ENCODE measurements at regions not wholly inside any gene's neighbourhood (a gene's known extent, or its start where the extent isn't known, plus 50 kb on each side); places are given as distances from the start of the nearest gene placed in this dataset.

- H3K4me3 ChIP-seq, result no peak overlapping the region
- no peaks in the 10 kb centered on the region for H3K9me3 ChIP-seq (ENCODE audit: low read depth, low read length)
- H3K27ac ChIP-seq, result no peak overlapping the region
- DNase-seq (ENCODE audit: low read depth, low spot score), result no peak
- TF ChIP-seq EZH2 (IDR thresholded peaks at IDR 0.05) (no peak), POLR2AphosphoS5 (IDR thresholded peaks at IDR 0.05; ENCODE audit: borderline replicate concordance, low read depth, low read length) (no peak), FOXP2 (optimal IDR thresholded peaks at IDR 0.05; ENCODE audit: control extremely low read depth, extremely low read length, insufficient read depth) (no peak)
- no peak overlapping the region for H3K9ac ChIP-seq (ENCODE audit: insufficient read length)
- H3K36me3 ChIP-seq (ENCODE audit: insufficient read depth, low read length), result no peaks in the 10 kb centered on the region
Measured at GRCh38 chr13:109361562-109362289, 424.7 kb downstream of the IRS2 start.

- TF ChIP-seq POLR2AphosphoS5 (IDR thresholded peaks at IDR 0.05; ENCODE audit: borderline replicate concordance, low read depth, low read length) (no peak), FOXP2 (optimal IDR thresholded peaks at IDR 0.05; ENCODE audit: control extremely low read depth, extremely low read length, insufficient read depth) (no peak), EZH2 (IDR thresholded peaks at IDR 0.05) (no peak)
- Histone ChIP-seq H3K4me3 (no peak overlapping the region), H3K9ac (ENCODE audit: insufficient read length) (no peak overlapping the region), H3K27ac (no peak overlapping the region), H3K36me3 (ENCODE audit: insufficient read depth, low read length) (no peaks in the 10 kb centered on the region), H3K9me3 (ENCODE audit: low read depth, low read length) (no peaks in the 10 kb centered on the region)
- DNase-seq (ENCODE audit: low read depth, low spot score), result no peak
Measured at GRCh38 chr13:109357751-109358471, 428.5 kb downstream of the IRS2 start.

DNA sequence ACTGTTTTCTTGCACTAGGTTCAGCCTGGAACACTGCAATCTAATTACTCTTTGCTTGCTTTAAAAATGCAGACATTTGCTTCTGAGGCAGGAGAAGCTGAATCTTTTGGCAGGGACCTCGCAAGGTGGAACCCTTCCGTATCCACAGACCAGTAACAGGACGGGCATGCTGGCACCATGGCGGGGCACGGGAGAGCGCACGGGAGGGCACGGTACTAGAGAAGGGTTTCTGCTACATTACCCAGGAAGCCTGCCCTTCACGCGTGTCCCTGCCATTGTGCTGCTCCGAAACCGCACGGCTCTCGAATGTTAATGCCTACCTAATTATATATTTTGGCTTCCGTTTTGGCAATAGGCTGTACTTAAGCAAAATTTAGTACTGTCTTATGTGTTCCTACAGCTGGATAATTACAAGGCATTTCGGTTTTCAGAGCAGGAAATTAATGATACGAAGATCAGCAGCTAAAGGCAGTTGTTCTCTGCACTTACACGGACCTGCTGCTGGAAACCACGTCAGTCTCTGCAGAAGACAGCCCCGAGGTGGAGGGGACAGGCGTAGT lies 430.4 kb downstream of the IRS2 start:
- H3K4me3 ChIP-seq, result peak overlapping the region; percentile 70
- H3K36me3 ChIP-seq (ENCODE audit: insufficient read depth, low read length), result no peaks in the 10 kb centered on the region
- peak; percentile 60 for DNase-seq (ENCODE audit: low read depth, low spot score)
- peak overlapping the region; percentile 44 for H3K9ac ChIP-seq (ENCODE audit: insufficient read length)
- TF ChIP-seq EZH2 (IDR thresholded peaks at IDR 0.05) (no peak), FOXP2 (optimal IDR thresholded peaks at IDR 0.05; ENCODE audit: control extremely low read depth, extremely low read length, insufficient read depth) (peak; percentile 54)
- H3K27ac ChIP-seq, result peak overlapping the region; percentile 43; the same call in 1 of the 2 replicates
- H3K9me3 ChIP-seq (ENCODE audit: low read depth, low read length), result no peaks in the 10 kb centered on the region

DNA sequence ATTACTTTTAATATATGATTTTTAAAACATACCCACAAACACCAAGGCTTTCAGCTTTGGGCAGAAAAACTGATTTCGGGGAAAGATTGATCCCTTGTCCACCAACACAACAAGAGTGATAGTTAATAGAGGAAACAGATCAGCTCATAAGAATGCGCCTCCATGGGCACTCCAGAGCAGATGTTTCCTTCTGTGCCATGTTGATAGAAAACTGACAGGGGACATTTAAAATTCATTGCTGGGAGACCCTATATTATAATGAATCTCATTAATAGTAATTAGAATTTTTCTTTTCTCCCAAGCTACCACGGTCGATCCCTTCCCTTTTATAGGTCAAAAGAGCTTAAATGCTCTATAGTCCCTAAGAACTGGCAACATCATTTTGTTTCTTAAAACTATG lies 431.2 kb downstream of the IRS2 start:
- no peak overlapping the region for H3K9ac ChIP-seq (ENCODE audit: insufficient read length)
- H3K36me3 ChIP-seq (ENCODE audit: insufficient read depth, low read length), result no peaks in the 10 kb centered on the region
- no peak for DNase-seq (ENCODE audit: low read depth, low spot score)
- TF ChIP-seq POLR2AphosphoS5 (IDR thresholded peaks at IDR 0.05; ENCODE audit: borderline replicate concordance, low read depth, low read length) (no peak), EZH2 (IDR thresholded peaks at IDR 0.05) (no peak), FOXP2 (optimal IDR thresholded peaks at IDR 0.05; ENCODE audit: control extremely low read depth, extremely low read length, insufficient read depth) (no peak)
- H3K4me3 ChIP-seq, result no peak overlapping the region
- H3K27ac ChIP-seq, result no peak overlapping the region; the same call in 1 of the 2 replicates
- no peaks in the 10 kb centered on the region for H3K9me3 ChIP-seq (ENCODE audit: low read depth, low read length)

DNA sequence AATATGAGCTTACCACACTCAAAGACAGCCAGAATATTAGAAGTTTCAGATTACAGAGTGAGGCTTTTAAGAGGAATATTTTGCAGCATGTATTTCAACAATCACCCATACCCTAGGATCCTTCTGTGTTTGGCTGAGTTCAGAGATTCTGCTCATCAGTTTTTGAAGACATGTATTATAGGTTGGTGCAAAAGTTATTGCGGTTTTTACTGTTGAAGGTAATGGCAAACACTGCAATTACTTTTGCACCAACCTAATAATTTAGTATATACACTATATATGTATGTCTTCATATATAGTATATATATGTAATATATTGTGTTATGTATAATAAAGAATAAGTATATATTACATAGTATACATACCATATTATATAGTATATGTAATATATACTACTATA lies 435.1 kb downstream of the IRS2 start:
- Histone ChIP-seq H3K4me3 (no peak overlapping the region), H3K27ac (no peak overlapping the region), H3K9ac (ENCODE audit: insufficient read length) (no peak overlapping the region), H3K36me3 (ENCODE audit: insufficient read depth, low read length) (no peaks in the 10 kb centered on the region), H3K9me3 (ENCODE audit: low read depth, low read length) (no peaks in the 10 kb centered on the region)
- no peak for DNase-seq (ENCODE audit: low read depth, low spot score)
- no peak for TF ChIP-seq FOXP2 (optimal IDR thresholded peaks at IDR 0.05; ENCODE audit: control extremely low read depth, extremely low read length, insufficient read depth)
- TF ChIP-seq EZH2 (IDR thresholded peaks at IDR 0.05), result no peak
- no peak for TF ChIP-seq POLR2AphosphoS5 (IDR thresholded peaks at IDR 0.05; ENCODE audit: borderline replicate concordance, low read depth, low read length)

DNA sequence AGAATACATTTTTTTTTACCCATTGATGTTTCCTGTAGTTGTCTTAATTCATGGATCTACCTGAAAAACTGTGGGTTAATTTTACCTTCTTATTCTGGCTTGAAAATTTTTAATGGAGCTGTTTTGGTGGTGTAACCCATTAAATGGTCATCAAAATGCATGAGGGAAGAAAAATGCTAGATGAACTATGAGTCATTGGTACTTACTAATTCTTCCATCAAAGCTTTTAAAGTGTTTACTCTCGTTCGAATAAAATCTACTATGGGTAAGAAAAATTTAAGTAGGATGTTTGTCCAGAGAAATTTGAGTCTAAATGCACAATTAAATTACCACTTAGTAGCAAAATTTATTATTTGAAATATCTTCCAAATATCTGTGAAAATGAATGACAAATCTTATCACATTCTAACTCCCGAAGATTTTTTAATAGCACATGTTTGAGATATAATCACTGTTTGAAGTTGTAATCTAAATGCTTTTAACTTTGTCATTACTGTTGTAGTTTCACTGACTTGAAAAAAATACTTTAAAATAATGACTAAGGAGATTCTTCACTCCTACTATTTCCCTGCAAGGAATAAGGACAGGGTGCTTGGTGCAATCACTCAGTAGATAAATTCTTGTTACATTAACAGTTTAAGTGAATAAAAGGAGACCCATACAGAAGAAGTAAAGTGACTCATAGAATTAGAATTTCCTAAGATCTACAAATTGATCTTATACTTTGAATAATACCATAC lies 437.7 kb downstream of the IRS2 start:
- no peak for TF ChIP-seq FOXP2 (optimal IDR thresholded peaks at IDR 0.05; ENCODE audit: control extremely low read depth, extremely low read length, insufficient read depth)
- no peak for TF ChIP-seq EZH2 (IDR thresholded peaks at IDR 0.05)
- no peak for TF ChIP-seq POLR2AphosphoS5 (IDR thresholded peaks at IDR 0.05; ENCODE audit: borderline replicate concordance, low read depth, low read length)
- DNase-seq (ENCODE audit: low read depth, low spot score), result no peak

GRCh38 chr13:109346060-109346459 lies 440.3 kb downstream of the IRS2 start:
- no peak overlapping the region for H3K27ac ChIP-seq
- TF ChIP-seq FOXP2 (optimal IDR thresholded peaks at IDR 0.05; ENCODE audit: control extremely low read depth, extremely low read length, insufficient read depth) (no peak), POLR2AphosphoS5 (IDR thresholded peaks at IDR 0.05; ENCODE audit: borderline replicate concordance, low read depth, low read length) (no peak), EZH2 (IDR thresholded peaks at IDR 0.05) (no peak)

More for the DNA sequence above, 437.7 kb downstream of the IRS2 start:
- Histone ChIP-seq H3K36me3 (ENCODE audit: insufficient read depth, low read length) (no peaks in the 10 kb centered on the region), H3K9ac (ENCODE audit: insufficient read length) (no peak overlapping the region), H3K9me3 (ENCODE audit: low read depth, low read length) (no peaks in the 10 kb centered on the region), H3K4me3 (no peak overlapping the region), H3K27ac (peak overlapping the region; percentile 15; the same call in 1 of the 2 replicates)

DNA sequence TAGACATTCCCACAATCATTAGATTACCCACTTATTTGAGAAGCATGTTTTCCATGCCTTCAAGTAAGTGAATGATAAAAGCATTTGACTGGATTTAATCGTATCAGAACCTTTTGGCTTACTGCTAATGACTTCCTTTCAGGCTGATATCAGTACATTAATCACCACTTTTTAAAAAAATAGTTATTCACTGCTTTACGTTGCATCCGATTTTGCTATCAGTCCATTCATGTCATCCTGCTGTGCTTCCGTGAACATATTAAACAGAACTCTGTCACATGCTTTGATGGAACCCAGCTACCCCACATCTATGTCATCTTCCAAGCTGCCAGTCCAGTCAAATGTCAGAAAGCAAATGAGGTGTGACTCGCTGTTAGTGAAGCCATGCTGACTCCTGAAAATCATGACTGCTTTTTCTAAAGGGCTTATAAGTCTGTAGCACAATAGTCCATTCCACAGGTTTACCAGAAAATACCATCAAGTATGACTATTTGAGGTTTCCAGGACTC lies 440.9 kb downstream of the IRS2 start:
- TF ChIP-seq FOXP2 (optimal IDR thresholded peaks at IDR 0.05; ENCODE audit: control extremely low read depth, extremely low read length, insufficient read depth) (no peak), POLR2AphosphoS5 (IDR thresholded peaks at IDR 0.05; ENCODE audit: borderline replicate concordance, low read depth, low read length) (no peak), EZH2 (IDR thresholded peaks at IDR 0.05) (no peak)
- DNase-seq (ENCODE audit: low read depth, low spot score), result no peak
- Histone ChIP-seq H3K4me3 (no peak overlapping the region), H3K27ac (no peak overlapping the region), H3K36me3 (ENCODE audit: insufficient read depth, low read length) (no peaks in the 10 kb centered on the region), H3K9me3 (ENCODE audit: low read depth, low read length) (no peaks in the 10 kb centered on the region), H3K9ac (ENCODE audit: insufficient read length) (no peak overlapping the region)

More at GRCh38 chr13:109346060-109346459, 440.3 kb downstream of the IRS2 start:
- no peak for DNase-seq (ENCODE audit: low read depth, low spot score)
- Histone ChIP-seq H3K9ac (ENCODE audit: insufficient read length) (no peak overlapping the region), H3K4me3 (no peak overlapping the region), H3K36me3 (ENCODE audit: insufficient read depth, low read length) (no peaks in the 10 kb centered on the region), H3K9me3 (ENCODE audit: low read depth, low read length) (no peaks in the 10 kb centered on the region)

Data from SK-N-MC (cell line).